IMR-90 (cell line): ENCODE measurements at regions not wholly inside any gene's neighbourhood (a gene's known extent, or its start where the extent isn't known, plus 50 kb on each side); places are given as distances from the start of the nearest gene placed in this dataset.
A peak's percentile ranks its signal among the peaks of the same experiment; 100 is the strongest.

Source experiments
- ATAC-seq: fragments of 200-7000 bp; cut with Tn5 transposase; 2 replicates; pipeline ENCODE4 v1.9.1; 2020; ENCODE audit warnings: low read depth, mild to moderate bottlenecking, moderate library complexity
- BruUV-seq: library from RNA; stranded (reverse); fragments of 400-500 nt; replicated peaks from 2 replicates; lab custom pipeline; 2021; lab: Mats Ljungman, UMichigan
- CTCF ChIA-PET: fragments of 300-600 bp; formaldehyde crosslinking; extraction: SDS; loops from one replicate; lab custom pipeline; 2021; ENCODE audit warnings: antibody characterized with exemption; lab: Yijun Ruan, JAX
- POLR2A ChIA-PET: fragments of 300-600 bp; sonication (Branson Sonifier 250); formaldehyde crosslinking; loops from one replicate; lab custom pipeline; 2022; ENCODE audit warnings: antibody characterized with exemption; ENCODE audit not compliant: unreplicated experiment; lab: Charles Lee
- DNase-seq: peaks from one replicate; pipeline ENCODE4 v3.0.0; 2013
- H2AFZ ChIP-seq: replicated peaks from 2 replicates; pipeline ENCODE3; 2013; ENCODE audit warnings: low read length, mild to moderate bottlenecking; ENCODE audit not compliant: poor library complexity
- H2AK5ac ChIP-seq: 2 replicates; pipeline ENCODE4 v1.6.1; 2013; ENCODE audit warnings: low read depth, low read length, inconsistent platforms
- H2AK9ac ChIP-seq: replicated peaks from 2 replicates; pipeline ENCODE3; 2013; ENCODE audit warnings: mild to moderate bottlenecking, low read depth, low read length, moderate library complexity; ENCODE audit not compliant: poor library complexity
- H2BK120ac ChIP-seq: 2 replicates; pipeline ENCODE4 v1.6.1; 2013; ENCODE audit warnings: low read depth, low read length, inconsistent platforms
- H2BK15ac ChIP-seq: 3 replicates; pipeline ENCODE4 v1.6.1; 2013; ENCODE audit warnings: low read depth, low read length, inconsistent platforms
- H2BK20ac ChIP-seq: 2 replicates; pipeline ENCODE4 v1.6.1; 2013; ENCODE audit warnings: low read depth, mild to moderate bottlenecking, inconsistent platforms, low read length, moderate library complexity
- H2BK5ac ChIP-seq: 2 replicates; pipeline ENCODE4 v1.6.1; 2013; ENCODE audit warnings: mild to moderate bottlenecking, low read depth, low read length, inconsistent platforms; ENCODE audit not compliant: poor library complexity, severe bottlenecking
- H3K14ac ChIP-seq: replicated peaks from 2 replicates; pipeline ENCODE4 v1.6.1; 2013; ENCODE audit warnings: low read depth, low read length, inconsistent platforms
- H3K18ac ChIP-seq: 2 replicates; pipeline ENCODE4 v1.6.1; 2013; ENCODE audit warnings: low read depth, low read length, control low read depth
- H3K23ac ChIP-seq: 2 replicates; pipeline ENCODE4 v1.6.1; 2013; ENCODE audit warnings: low read depth, low read length, inconsistent platforms
- H3K27ac ChIP-seq: 2 replicates; pipeline ENCODE4 v1.5.1; 2013; ENCODE audit warnings: mild to moderate bottlenecking, control low read depth, low read length; ENCODE audit not compliant: insufficient read depth
- H3K27me3 ChIP-seq: 2 replicates; pipeline ENCODE4 v1.6.1; 2013; ENCODE audit warnings: low read length; ENCODE audit not compliant: control insufficient read depth, insufficient read depth
- H3K36me3 ChIP-seq: 2 replicates; pipeline ENCODE4 v1.6.1; 2013; ENCODE audit warnings: low read length, mixed read lengths; ENCODE audit not compliant: control insufficient read depth, insufficient read depth
- H3K4ac ChIP-seq: 2 replicates; pipeline ENCODE4 v1.6.1; 2013; ENCODE audit warnings: low read depth, low read length, inconsistent platforms
- H3K4me1 ChIP-seq: 2 replicates; pipeline ENCODE4 v1.6.1; 2013; ENCODE audit warnings: low read length, mixed read lengths; ENCODE audit not compliant: control insufficient read depth, insufficient read depth
- H3K4me2 ChIP-seq: 2 replicates; pipeline ENCODE4 v1.6.1; 2013; ENCODE audit warnings: low read depth, mild to moderate bottlenecking, control low read depth, low read length, moderate library complexity
- H3K4me3 ChIP-seq: 2 replicates; pipeline ENCODE4 v1.5.1; 2013; ENCODE audit warnings: low read depth, mild to moderate bottlenecking, control low read depth, low read length, moderate library complexity; ENCODE audit not compliant: insufficient read depth
- H3K56ac ChIP-seq: 2 replicates; pipeline ENCODE4 v1.6.1; 2013; ENCODE audit warnings: low read length, inconsistent platforms; ENCODE audit not compliant: insufficient read depth; ENCODE audit errors: extremely low read depth
- H3K79me1 ChIP-seq, 2 experiments: 2 replicates each; pipeline ENCODE4 v1.6.1; 2013; ENCODE audit warnings: low read length in 2 of 2, inconsistent platforms in 1 of 2, low read depth in 1 of 2
- H3K9ac ChIP-seq: 2 replicates; pipeline ENCODE4 v1.6.1; 2013; ENCODE audit warnings: low read depth, low read length, control low read depth
- H3K9me1 ChIP-seq: 2 replicates; pipeline ENCODE4 v1.6.1; 2013; ENCODE audit warnings: low read length, inconsistent platforms; ENCODE audit not compliant: insufficient read depth
- H3K9me3 ChIP-seq: 2 replicates; pipeline ENCODE4 v1.6.1; 2013; ENCODE audit warnings: low read length; ENCODE audit not compliant: control insufficient read depth, insufficient read depth
- H4K20me1 ChIP-seq: 2 replicates; pipeline ENCODE4 v1.6.1; 2013; ENCODE audit warnings: low read length, inconsistent platforms; ENCODE audit not compliant: insufficient read depth
- H4K5ac ChIP-seq: 2 replicates; pipeline ENCODE4 v1.6.1; 2013; ENCODE audit warnings: mild to moderate bottlenecking, low read depth, low read length, control low read depth
- H4K8ac ChIP-seq, 2 experiments: 2 replicates each; pipeline ENCODE4 v1.6.1; 2013; ENCODE audit warnings: low read depth in 2 of 2, low read length in 2 of 2, control low read depth in 1 of 2, inconsistent platforms in 1 of 2
- H4K91ac ChIP-seq: 2 replicates; pipeline ENCODE4 v1.6.1; 2013; ENCODE audit warnings: low read depth, low read length, inconsistent platforms; ENCODE audit not compliant: insufficient read depth
- BHLHE40 ChIP-seq: fragments of 150-350 bp; IDR thresholded peaks from 2 replicates; pipeline ENCODE4 v1.6.1; 2016; ENCODE audit warnings: mild to moderate bottlenecking, low read depth, low read length
- CHD1 ChIP-seq: IDR thresholded peaks from 2 replicates; pipeline ENCODE4 v1.6.1; 2012; ENCODE audit warnings: low read depth, low read length, improper control_type of control experiment
- CTCF ChIP-seq: conservative IDR thresholded peaks from 2 replicates; pipeline ENCODE4 v1.5.1; 2012; ENCODE audit warnings: mild to moderate bottlenecking, low read depth, low read length, improper control_type of control experiment
- ELK1 ChIP-seq: fragments of 150-350 bp; IDR thresholded peaks from 2 replicates; pipeline ENCODE4 v1.6.1; 2016; ENCODE audit warnings: low read depth, mild to moderate bottlenecking, low read length, moderate library complexity, borderline replicate concordance
- FOS ChIP-seq: fragments of 150-350 bp; IDR thresholded peaks from 2 replicates; pipeline ENCODE4 v1.6.1; 2016; ENCODE audit warnings: low read depth, low read length
- MAZ ChIP-seq: IDR thresholded peaks from 2 replicates; pipeline ENCODE4 v1.6.1; 2012; ENCODE audit warnings: low read depth, mild to moderate bottlenecking, low read length, improper control_type of control experiment, moderate library complexity, borderline replicate concordance
- MXI1 ChIP-seq: IDR thresholded peaks from 2 replicates; pipeline ENCODE4 v1.6.1; 2012; ENCODE audit warnings: low read depth, mild to moderate bottlenecking, low read length, moderate library complexity, borderline replicate concordance
- NFE2L2 ChIP-seq: fragments of 150-350 bp; IDR thresholded peaks from 2 replicates; pipeline ENCODE4 v1.6.1; 2016; ENCODE audit warnings: low read depth, mild to moderate bottlenecking, low read length
- POLR2A ChIP-seq: IDR thresholded peaks from 2 replicates; pipeline ENCODE4 v1.6.1; 2012; ENCODE audit warnings: mild to moderate bottlenecking, low read depth, low read length
- RAD21 ChIP-seq: IDR thresholded peaks from 2 replicates; pipeline ENCODE4 v1.6.1; 2012; ENCODE audit warnings: low read length, improper control_type of control experiment
- RCOR1 ChIP-seq: IDR thresholded peaks from 2 replicates; pipeline ENCODE4 v1.6.1; 2012; ENCODE audit warnings: mild to moderate bottlenecking, low read length, improper control_type of control experiment; ENCODE audit not compliant: insufficient replicate concordance
- RFX5 ChIP-seq: IDR thresholded peaks from 2 replicates; pipeline ENCODE4 v1.8.0; 2012; ENCODE audit warnings: low read depth, mild to moderate bottlenecking, low read length, moderate library complexity
- SMC3 ChIP-seq: fragments of 150-350 bp; IDR thresholded peaks from 2 replicates; pipeline ENCODE4 v1.6.1; 2016; ENCODE audit warnings: low read depth, mild to moderate bottlenecking, antibody characterized with exemption, low read length, moderate library complexity
- USF2 ChIP-seq: fragments of 150-350 bp; IDR thresholded peaks from 2 replicates; pipeline ENCODE4 v1.6.1; 2017; ENCODE audit warnings: mild to moderate bottlenecking, antibody characterized with exemption, low read length, low read depth
- WGBS, 2 experiments: methylation state at CpG; one replicate each; pipeline versions ENCODE4 v1.1.5 to v1.1.7; 2013; ENCODE audit warnings: missing lambda C conversion rate in 2 of 2; ENCODE audit not compliant: insufficient read length in 1 of 2; ENCODE audit errors: extremely low coverage in 2 of 2; 5-methylcytosine and 5-hydroxymethylcytosine counted together
- dilution Hi-C: fragments of 300-500 bp; cut with HindIII; formaldehyde crosslinking; loops from one replicate; pipeline ENCODE4 v1.14.3; 2018; ENCODE audit warnings: low sequenced_read_pairs; ENCODE audit not compliant: unreplicated experiment
- in situ Hi-C: fragments of 300-500 bp; cut with MboI; formaldehyde crosslinking; loops from 3 replicates; pipeline ENCODE4 v1.14.3; 2019; ENCODE audit warnings: low sequenced_read_pairs, inconsistent platforms, mixed read lengths
- intact Hi-C: fragments of 100-400 bp; cut with micrococcal nuclease; formaldehyde crosslinking; loops from 2 replicates; pipeline ENCODE4 v1.10.0; 2022

GRCh38 chr12:76641961-76642360, 82.4 kb upstream of the OSBPL8 start:
- Histone ChIP-seq H3K79me1 (no peaks in the 10 kb centered on the region), H2BK15ac (peak overlapping the region; percentile 81; the same call in 1 of the 3 replicates), H4K91ac (peak overlapping the region; percentile 44; the same call in 1 of the 2 replicates), H3K27ac (no peak overlapping the region), H4K20me1 (no peaks in the 10 kb centered on the region), H3K23ac (no peak overlapping the region), H3K4ac (no peak overlapping the region), H3K4me2 (no peak overlapping the region), H3K9ac (no peak overlapping the region), H3K36me3 (no peaks in the 10 kb centered on the region), H3K56ac (no peak overlapping the region), H2BK120ac (peak overlapping the region; percentile 62; the same call in 1 of the 2 replicates), H4K5ac (no peak overlapping the region), H3K18ac (peak overlapping the region; percentile 70; the same call in 1 of the 2 replicates), H3K9me3 (no peaks in the 10 kb centered on the region), H2BK5ac (no peak overlapping the region), H3K9me1 (peaks cover 10% of the 10 kb centered on the region), H4K8ac (no peak overlapping the region), H3K14ac (no peak overlapping the region), H3K4me1 (peaks cover 5% of the 10 kb centered on the region; the same call in 1 of the 2 replicates), H2BK20ac (peak overlapping the region; percentile 78), H2AFZ (no peak overlapping the region), H3K4me3 (no peak overlapping the region), H2AK9ac (no peak overlapping the region), H3K27me3 (no peaks in the 10 kb centered on the region), H2AK5ac (no peak overlapping the region)
- TF ChIP-seq RCOR1, result no peak
- no peak for TF ChIP-seq MAZ
- TF ChIP-seq POLR2A, result no peak
- TF ChIP-seq CHD1, result no peak
- no peak for TF ChIP-seq SMC3
- no peak for TF ChIP-seq ELK1
- TF ChIP-seq RFX5, result no peak
- no peak for TF ChIP-seq RAD21
- no peak for TF ChIP-seq FOS
- TF ChIP-seq BHLHE40, result no peak
- no peak for TF ChIP-seq CTCF
- TF ChIP-seq NFE2L2, result no peak
- TF ChIP-seq USF2, result no peak
- TF ChIP-seq MXI1, result no peak
- dilution Hi-C loops (no loop called here), in situ Hi-C loops (no loop called here), intact Hi-C loops (no loop called here)
- POLR2A ChIA-PET, result no interaction called here
- BruUV-seq, result no TSS peak
- WGBS, 2 experiments, result 40% methylated on average over 1 of the region's 2 CpGs; no CpG with 5 or more reads in 1 of the 2 experiments
- peak; percentile 18 for DNase-seq
- CTCF ChIA-PET, result no interaction called here
- ATAC-seq, result no peak
